Osteoblast (primary cell): ENCODE measurements at regions not wholly inside any gene's neighbourhood (a gene's known extent, or its start where the extent isn't known, plus 50 kb on each side); places are given as distances from the start of the nearest gene placed in this dataset.

Source experiments
- DNase-seq: peaks from one replicate; pipeline ENCODE4 v3.0.0; 2011; ENCODE audit warnings: low spot score, mixed read lengths; ENCODE audit not compliant: insufficient read length; ENCODE audit errors: missing footprints
- H2AFZ ChIP-seq: 2 replicates; pipeline ENCODE4 v1.6.0; 2011; ENCODE audit warnings: mild to moderate bottlenecking, low read length
- H3K27ac ChIP-seq: 2 replicates; pipeline ENCODE4 v1.5.1; 2011; ENCODE audit warnings: mild to moderate bottlenecking, low read depth, low read length, moderate library complexity
- H3K27me3 ChIP-seq: 2 replicates; pipeline ENCODE4 v1.6.0; 2012; ENCODE audit warnings: mild to moderate bottlenecking, control low read depth, inconsistent platforms, low read length, moderate library complexity; ENCODE audit not compliant: insufficient read depth
- H3K36me3 ChIP-seq: 2 replicates; pipeline ENCODE4 v1.5.1; 2011; ENCODE audit warnings: mild to moderate bottlenecking, low read length, control low read depth, moderate library complexity; ENCODE audit not compliant: insufficient read depth
- H3K4me1 ChIP-seq: 2 replicates; pipeline ENCODE4 v1.5.1; 2011; ENCODE audit warnings: mild to moderate bottlenecking, low read length, control low read depth, moderate library complexity; ENCODE audit not compliant: insufficient read depth
- H3K4me2 ChIP-seq: 2 replicates; pipeline ENCODE4 v1.6.0; 2011; ENCODE audit warnings: mild to moderate bottlenecking, low read length; ENCODE audit not compliant: insufficient read depth
- H3K4me3 ChIP-seq: fragments of 200-600 bp; sonication (generic); 3 replicates; pipeline ENCODE4 v1.5.1; 2012; ENCODE audit warnings: mild to moderate bottlenecking, low read length, inconsistent platforms; ENCODE audit not compliant: insufficient read depth
- H3K79me2 ChIP-seq: 2 replicates; pipeline ENCODE4 v1.6.0; 2012; ENCODE audit warnings: mild to moderate bottlenecking, low read length, control low read depth, inconsistent platforms; ENCODE audit not compliant: insufficient read depth
- H3K9me3 ChIP-seq: 2 replicates; pipeline ENCODE4 v1.5.1; 2011; ENCODE audit warnings: low read depth, low read length, control low read depth
- H4K20me1 ChIP-seq: 2 replicates; pipeline ENCODE4 v1.6.0; 2012; ENCODE audit warnings: mild to moderate bottlenecking, low read length, control low read depth; ENCODE audit not compliant: insufficient read depth
- TF ChIP-seq, protein P1 (sequence below): IDR thresholded peaks from 2 replicates; pipeline ENCODE4 v1.5.1; 2011; ENCODE audit warnings: mild to moderate bottlenecking, low read depth, low read length, moderate library complexity; ENCODE audit errors: extremely low read depth

DNA sequence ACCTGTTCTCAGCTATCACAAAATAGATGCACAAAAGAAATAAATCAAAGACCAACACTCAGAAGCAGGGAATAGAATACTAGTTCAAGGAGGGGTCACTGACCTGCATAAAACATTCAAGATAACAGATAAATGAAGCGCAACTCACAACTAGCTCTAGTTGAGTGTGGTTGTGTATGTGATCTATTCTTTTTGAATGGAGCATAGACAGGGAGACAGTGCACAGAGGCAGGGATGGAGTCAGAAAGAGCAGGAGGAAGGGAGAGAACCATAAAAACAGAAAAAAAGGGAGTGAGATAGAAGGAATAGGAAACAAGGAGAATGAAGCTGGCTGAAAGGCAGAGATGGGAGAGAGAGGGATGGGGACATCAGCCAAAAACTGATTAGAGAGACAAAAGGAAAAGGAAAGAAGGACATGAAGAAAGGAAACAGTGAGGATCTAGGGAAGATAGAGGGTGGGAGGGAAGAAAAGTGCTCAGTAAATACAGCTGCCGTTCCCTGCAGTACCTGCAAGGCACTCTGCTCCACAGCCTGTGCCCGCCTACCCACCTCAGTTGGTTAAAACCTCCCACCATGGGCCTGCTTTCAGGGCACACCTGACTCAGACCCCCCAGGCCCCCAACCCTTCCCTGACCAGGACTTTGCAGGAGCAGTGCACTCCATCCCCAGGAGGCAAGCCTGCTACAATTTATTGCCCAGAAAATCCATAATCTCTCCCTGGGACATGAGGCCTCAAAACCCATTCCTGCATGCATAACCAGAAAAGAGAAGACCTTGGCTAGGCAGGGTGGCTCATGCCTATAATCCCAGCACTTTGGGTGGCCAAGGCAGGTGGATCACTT, 385.2 kb upstream of the POU3F1 start:
- no peaks in the 10 kb centered on the region for H3K9me3 ChIP-seq
- H3K36me3 ChIP-seq = no peaks in the 10 kb centered on the region
- H3K27me3 ChIP-seq = no peaks in the 10 kb centered on the region
- no peak for DNase-seq
- H3K4me2 ChIP-seq = no peak overlapping the region
- no peak overlapping the region for H2AFZ ChIP-seq
- no peak overlapping the region for H3K4me3 ChIP-seq
- H3K4me1 ChIP-seq = no peaks in the 10 kb centered on the region
- H3K79me2 ChIP-seq = no peaks in the 10 kb centered on the region
- TF ChIP-seq, protein P1, sequence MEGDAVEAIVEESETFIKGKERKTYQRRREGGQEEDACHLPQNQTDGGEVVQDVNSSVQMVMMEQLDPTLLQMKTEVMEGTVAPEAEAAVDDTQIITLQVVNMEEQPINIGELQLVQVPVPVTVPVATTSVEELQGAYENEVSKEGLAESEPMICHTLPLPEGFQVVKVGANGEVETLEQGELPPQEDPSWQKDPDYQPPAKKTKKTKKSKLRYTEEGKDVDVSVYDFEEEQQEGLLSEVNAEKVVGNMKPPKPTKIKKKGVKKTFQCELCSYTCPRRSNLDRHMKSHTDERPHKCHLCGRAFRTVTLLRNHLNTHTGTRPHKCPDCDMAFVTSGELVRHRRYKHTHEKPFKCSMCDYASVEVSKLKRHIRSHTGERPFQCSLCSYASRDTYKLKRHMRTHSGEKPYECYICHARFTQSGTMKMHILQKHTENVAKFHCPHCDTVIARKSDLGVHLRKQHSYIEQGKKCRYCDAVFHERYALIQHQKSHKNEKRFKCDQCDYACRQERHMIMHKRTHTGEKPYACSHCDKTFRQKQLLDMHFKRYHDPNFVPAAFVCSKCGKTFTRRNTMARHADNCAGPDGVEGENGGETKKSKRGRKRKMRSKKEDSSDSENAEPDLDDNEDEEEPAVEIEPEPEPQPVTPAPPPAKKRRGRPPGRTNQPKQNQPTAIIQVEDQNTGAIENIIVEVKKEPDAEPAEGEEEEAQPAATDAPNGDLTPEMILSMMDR = no peak
- no peaks in the 10 kb centered on the region for H4K20me1 ChIP-seq
- no peak overlapping the region for H3K27ac ChIP-seq

DNA sequence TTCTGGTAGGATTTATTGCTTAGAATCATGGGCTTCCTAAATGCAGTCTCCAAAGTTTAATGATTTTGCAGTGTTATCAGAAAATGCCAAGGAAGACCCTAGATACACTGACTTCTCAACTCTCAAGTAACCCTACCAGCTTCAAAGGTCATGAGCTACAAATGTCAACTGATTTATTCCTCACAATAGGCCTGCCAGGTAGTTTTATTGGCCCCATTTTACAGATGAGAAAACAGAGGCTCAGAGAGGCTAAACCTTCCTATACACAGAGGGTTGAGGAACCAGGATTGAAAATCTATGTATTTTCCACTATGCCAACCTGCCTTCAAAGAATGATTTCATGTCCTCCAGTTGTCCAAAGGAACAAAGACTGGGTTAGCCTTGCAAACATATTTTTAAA, 384.4 kb upstream of the POU3F1 start:
- H3K36me3 ChIP-seq = no peaks in the 10 kb centered on the region
- no peak overlapping the region for H3K27ac ChIP-seq
- no peaks in the 10 kb centered on the region for H3K79me2 ChIP-seq
- no peak overlapping the region for H3K4me3 ChIP-seq
- TF ChIP-seq, protein P1 = no peak
- H3K4me1 ChIP-seq = no peaks in the 10 kb centered on the region
- H4K20me1 ChIP-seq = no peaks in the 10 kb centered on the region
- H3K4me2 ChIP-seq = no peak overlapping the region
- no peaks in the 10 kb centered on the region for H3K9me3 ChIP-seq
- no peak overlapping the region for H2AFZ ChIP-seq
- no peaks in the 10 kb centered on the region for H3K27me3 ChIP-seq
- DNase-seq = no peak

DNA sequence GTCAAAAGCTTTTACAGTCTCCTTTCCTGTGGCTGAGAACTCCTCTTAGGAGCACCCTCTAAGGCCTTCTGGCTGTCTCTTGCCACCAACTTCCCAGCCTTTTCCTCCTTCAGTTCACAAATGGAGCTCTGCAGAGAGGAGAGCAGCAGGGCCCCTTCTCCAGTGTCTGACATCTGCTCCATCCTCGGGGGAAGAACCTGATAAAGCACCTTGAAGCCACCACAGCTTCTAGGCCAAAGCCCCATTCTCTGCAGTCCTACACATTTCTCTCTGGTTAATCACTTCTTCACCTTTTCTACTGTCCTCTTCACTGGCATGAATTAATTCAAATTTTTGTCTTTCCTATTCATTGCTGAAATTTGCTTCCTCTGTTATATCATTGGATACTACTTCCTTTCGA, 378.1 kb upstream of the POU3F1 start:
- Histone ChIP-seq H3K27me3 (no peaks in the 10 kb centered on the region), H3K9me3 (no peaks in the 10 kb centered on the region), H3K4me1 (no peaks in the 10 kb centered on the region), H3K36me3 (no peaks in the 10 kb centered on the region), H3K4me2 (no peak overlapping the region), H2AFZ (no peak overlapping the region), H3K79me2 (no peaks in the 10 kb centered on the region), H3K27ac (no peak overlapping the region), H3K4me3 (no peak overlapping the region), H4K20me1 (no peaks in the 10 kb centered on the region)
- TF ChIP-seq, protein P1 = no peak
- DNase-seq = no peak

DNA sequence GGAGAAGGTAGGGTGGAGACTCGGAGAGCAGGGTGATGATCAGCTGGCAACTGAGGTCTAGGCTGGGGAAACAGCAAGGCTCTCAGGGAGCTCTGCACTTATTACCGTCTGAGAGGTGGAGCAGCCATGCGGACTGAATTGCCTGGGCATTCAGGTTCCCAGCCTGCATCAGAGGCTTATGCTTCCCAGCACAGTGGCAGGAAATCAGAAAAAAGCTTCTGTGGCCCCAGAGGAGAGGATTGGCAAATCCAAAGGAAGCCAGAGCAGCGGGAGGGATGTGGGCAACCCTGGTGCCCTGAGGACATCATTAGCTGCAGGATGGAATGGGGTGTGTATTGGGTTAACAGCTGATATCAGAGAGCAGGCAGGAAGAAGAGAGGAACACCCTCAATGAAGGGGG, 374.1 kb upstream of the POU3F1 start:
- H3K36me3 ChIP-seq = no peaks in the 10 kb centered on the region
- H3K27ac ChIP-seq = no peak overlapping the region
- no peaks in the 10 kb centered on the region for H3K79me2 ChIP-seq
- no peak for DNase-seq
- H3K4me1 ChIP-seq = no peaks in the 10 kb centered on the region
- no peaks in the 10 kb centered on the region for H3K9me3 ChIP-seq
- H2AFZ ChIP-seq = no peak overlapping the region
- TF ChIP-seq, protein P1 = no peak
- H3K4me2 ChIP-seq = no peak overlapping the region
- H3K4me3 ChIP-seq = no peak overlapping the region
- no peaks in the 10 kb centered on the region for H3K27me3 ChIP-seq
- H4K20me1 ChIP-seq = no peaks in the 10 kb centered on the region
